OCI-LY3 (cell line): ENCODE measurements at regions not wholly inside any gene's neighbourhood (a gene's known extent, or its start where the extent isn't known, plus 50 kb on each side); places are given as distances from the start of the nearest gene placed in this dataset.

Experiments
- H2AFZ ChIP-seq: fragments of 200-600, 300-600 bp; shearing (Covaris generic); 2 replicates; pipeline ENCODE4 v1.6.0; 2014; ENCODE audit warnings: antibody characterized with exemption, low read depth, low read length
- H3K27ac ChIP-seq: fragments of 200-600, 300-600 bp; sonication (generic); 2 replicates; pipeline ENCODE4 v1.5.1; 2014; ENCODE audit warnings: mild to moderate bottlenecking, low read length, moderate library complexity, mixed read lengths
- H3K27me3 ChIP-seq: fragments of 200-600, 300-600 bp; sonication (generic); 2 replicates; pipeline ENCODE4 v1.6.1; 2014; ENCODE audit warnings: low read depth, low read length, mixed read lengths
- H3K36me3 ChIP-seq: fragments of 200-600, 300-600 bp; sonication (generic); replicated peaks from 2 replicates; pipeline ENCODE3; 2014; ENCODE audit warnings: low read depth, low read length, mixed read lengths
- H3K4me1 ChIP-seq: fragments of 300-600, 200-600 bp; sonication (generic); 2 replicates; pipeline ENCODE4 v1.6.1; 2014; ENCODE audit warnings: low read length, mixed read lengths
- H3K4me2 ChIP-seq: fragments of 200-600, 300-600 bp; sonication (generic); 2 replicates; pipeline ENCODE4 v1.6.1; 2014; ENCODE audit warnings: low read length, mixed read lengths
- H3K4me3 ChIP-seq: fragments of 300-600, 200-600 bp; sonication (generic); 2 replicates; pipeline ENCODE4 v1.5.1; 2014; ENCODE audit warnings: antibody characterized with exemption, mild to moderate bottlenecking, low read length, moderate library complexity
- H3K79me2 ChIP-seq: fragments of 300-600, 200-600 bp; shearing (Covaris generic); 2 replicates; pipeline ENCODE4 v1.6.1; 2014; ENCODE audit warnings: mild to moderate bottlenecking, low read length, mixed read lengths
- H3K9ac ChIP-seq: fragments of 300-600, 200-600 bp; shearing (Covaris generic); 2 replicates; pipeline ENCODE4 v1.6.0; 2014; ENCODE audit warnings: mild to moderate bottlenecking, low read length, moderate library complexity
- H3K9me3 ChIP-seq: fragments of 200-600, 300-600 bp; shearing (Covaris generic); 2 replicates; pipeline ENCODE4 v1.6.1; 2014; ENCODE audit warnings: low read length, mixed read lengths; ENCODE audit not compliant: insufficient read depth
- H4K20me1 ChIP-seq: fragments of 200-600, 300-600 bp; sonication (generic); 2 replicates; pipeline ENCODE4 v1.6.1; 2016; ENCODE audit warnings: low read length, mixed read lengths; ENCODE audit not compliant: insufficient read depth
- CTCF ChIP-seq: fragments of 200-600, 300-600 bp; sonication (generic); IDR thresholded peaks from 2 replicates; pipeline ENCODE4 v1.5.1; 2014; ENCODE audit warnings: antibody characterized with exemption, low read length, low read depth
- EZH2phosphoT487 ChIP-seq: fragments of 200-600 bp; shearing (Covaris generic); IDR thresholded peaks from 2 replicates; pipeline ENCODE4 v1.6.1; 2018; ENCODE audit warnings: antibody characterized with exemption, mixed run types, low read depth

GRCh38 chr2:9124231-9124741, 82.3 kb upstream of the ASAP2 start:
- TF ChIP-seq CTCF (no peak), EZH2phosphoT487 (no peak)
- Histone ChIP-seq H3K36me3 (no peaks in the 10 kb centered on the region), H3K4me3 (no peak overlapping the region), H3K79me2 (no peaks in the 10 kb centered on the region), H3K9ac (no peak overlapping the region), H3K4me1 (no peaks in the 10 kb centered on the region), H3K27me3 (peaks cover 4% of the 10 kb centered on the region; the same call in 1 of the 2 replicates), H3K4me2 (no peak overlapping the region), H4K20me1 (no peaks in the 10 kb centered on the region), H2AFZ (no peak overlapping the region), H3K27ac (no peak overlapping the region), H3K9me3 (no peaks in the 10 kb centered on the region)

- Histone ChIP-seq H3K4me2 (no peak overlapping the region), H3K79me2 (no peaks in the 10 kb centered on the region), H2AFZ (no peak overlapping the region), H3K27me3 (peaks cover 4% of the 10 kb centered on the region; the same call in 1 of the 2 replicates), H3K9me3 (no peaks in the 10 kb centered on the region), H3K4me3 (no peak overlapping the region), H3K27ac (no peak overlapping the region), H3K36me3 (no peaks in the 10 kb centered on the region), H3K9ac (no peak overlapping the region), H4K20me1 (no peaks in the 10 kb centered on the region), H3K4me1 (no peaks in the 10 kb centered on the region)
- TF ChIP-seq EZH2phosphoT487 (no peak), CTCF (no peak)
Measured at GRCh38 chr2:9123069-9123468, 83.5 kb upstream of the ASAP2 start.

GRCh38 chr2:9122367-9122766, 84.2 kb upstream of the ASAP2 start:
- no peaks in the 10 kb centered on the region for H3K9me3 ChIP-seq
- H3K4me3 ChIP-seq, result no peak overlapping the region
- no peaks in the 10 kb centered on the region for H3K79me2 ChIP-seq
- no peaks in the 10 kb centered on the region for H3K36me3 ChIP-seq
- H3K27me3 ChIP-seq, result peaks cover 4% of the 10 kb centered on the region; the same call in 1 of the 2 replicates
- TF ChIP-seq EZH2phosphoT487 (no peak), CTCF (no peak)
- H3K27ac ChIP-seq, result no peak overlapping the region
- H3K9ac ChIP-seq, result no peak overlapping the region
- H3K4me2 ChIP-seq, result no peak overlapping the region
- H4K20me1 ChIP-seq, result no peaks in the 10 kb centered on the region
- no peaks in the 10 kb centered on the region for H3K4me1 ChIP-seq
- no peak overlapping the region for H2AFZ ChIP-seq

- Histone ChIP-seq H3K79me2 (no peaks in the 10 kb centered on the region), H3K27me3 (peaks cover 4% of the 10 kb centered on the region; the same call in 1 of the 2 replicates), H3K4me3 (no peak overlapping the region), H3K4me1 (no peaks in the 10 kb centered on the region), H3K9ac (no peak overlapping the region), H3K27ac (no peak overlapping the region), H4K20me1 (no peaks in the 10 kb centered on the region), H2AFZ (no peak overlapping the region), H3K36me3 (no peaks in the 10 kb centered on the region), H3K4me2 (no peak overlapping the region), H3K9me3 (no peaks in the 10 kb centered on the region)
- TF ChIP-seq CTCF (no peak), EZH2phosphoT487 (no peak)
Measured at GRCh38 chr2:9118383-9118960, 88.1 kb upstream of the ASAP2 start.
